ENCODE measurements at regions not wholly inside any gene's neighbourhood (a gene's known extent, or its start where the extent isn't known, plus 50 kb on each side); places are given as distances from the start of the nearest gene placed in this dataset.

DNA sequence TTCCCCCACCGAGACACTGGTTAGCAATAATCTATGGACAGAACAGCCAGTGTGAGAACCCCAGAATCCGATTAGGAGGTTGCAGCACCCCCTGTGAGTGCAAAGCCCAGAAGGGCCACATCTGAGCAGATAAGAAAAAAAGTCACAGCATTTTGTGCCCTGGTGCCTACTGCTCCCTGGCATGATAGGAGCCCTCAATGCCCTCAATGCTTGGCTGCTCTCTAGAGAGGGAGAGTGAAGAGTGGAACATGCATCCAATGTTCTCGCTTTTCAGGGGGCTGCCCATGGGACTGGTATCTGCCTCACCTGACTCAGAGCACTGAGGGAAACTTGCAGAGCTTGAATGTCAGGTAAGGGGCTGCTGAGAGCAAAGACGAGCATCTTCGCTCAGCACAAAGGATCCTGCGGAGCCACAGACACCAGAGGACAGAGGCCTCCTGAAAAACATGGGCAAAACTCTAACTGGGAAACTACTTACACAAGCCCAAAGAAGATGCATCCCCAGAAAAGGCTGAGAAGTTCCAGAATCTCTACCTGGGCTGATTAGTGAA lies 98.0 kb upstream of the FAM20C start:
- TF ChIP-seq, protein P1, sequence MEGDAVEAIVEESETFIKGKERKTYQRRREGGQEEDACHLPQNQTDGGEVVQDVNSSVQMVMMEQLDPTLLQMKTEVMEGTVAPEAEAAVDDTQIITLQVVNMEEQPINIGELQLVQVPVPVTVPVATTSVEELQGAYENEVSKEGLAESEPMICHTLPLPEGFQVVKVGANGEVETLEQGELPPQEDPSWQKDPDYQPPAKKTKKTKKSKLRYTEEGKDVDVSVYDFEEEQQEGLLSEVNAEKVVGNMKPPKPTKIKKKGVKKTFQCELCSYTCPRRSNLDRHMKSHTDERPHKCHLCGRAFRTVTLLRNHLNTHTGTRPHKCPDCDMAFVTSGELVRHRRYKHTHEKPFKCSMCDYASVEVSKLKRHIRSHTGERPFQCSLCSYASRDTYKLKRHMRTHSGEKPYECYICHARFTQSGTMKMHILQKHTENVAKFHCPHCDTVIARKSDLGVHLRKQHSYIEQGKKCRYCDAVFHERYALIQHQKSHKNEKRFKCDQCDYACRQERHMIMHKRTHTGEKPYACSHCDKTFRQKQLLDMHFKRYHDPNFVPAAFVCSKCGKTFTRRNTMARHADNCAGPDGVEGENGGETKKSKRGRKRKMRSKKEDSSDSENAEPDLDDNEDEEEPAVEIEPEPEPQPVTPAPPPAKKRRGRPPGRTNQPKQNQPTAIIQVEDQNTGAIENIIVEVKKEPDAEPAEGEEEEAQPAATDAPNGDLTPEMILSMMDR (IDR thresholded peaks at IDR 0.05; ENCODE audit: borderline replicate concordance, extremely low read depth, low read length, poor library complexity, severe bottlenecking), result no peak
- no peak for TF ChIP-seq EZH2 (IDR thresholded peaks at IDR 0.05; ENCODE audit: borderline replicate concordance, low read depth, low read length, severe bottlenecking)
